OCI-LY1 (cell line): ENCODE measurements at regions not wholly inside any gene's neighbourhood (a gene's known extent, or its start where the extent isn't known, plus 50 kb on each side); places are given as distances from the start of the nearest gene placed in this dataset.

Source experiments
- H2AFZ ChIP-seq: fragments of 200-600 bp; sonication (generic), shearing (Covaris generic); 2 replicates; pipeline ENCODE4 v1.6.0; 2014; ENCODE audit warnings: antibody characterized with exemption, mild to moderate bottlenecking, low read length
- H3F3A ChIP-seq: fragments of 200-600 bp; sonication (generic), shearing (Covaris generic); 2 replicates; pipeline ENCODE4 v1.6.0; 2014; ENCODE audit warnings: mild to moderate bottlenecking, antibody characterized with exemption, low read length, moderate library complexity; ENCODE audit not compliant: insufficient read depth
- H3K27ac ChIP-seq: fragments of 200-600 bp; sonication (generic); 2 replicates; pipeline ENCODE4 v1.5.1; 2014; ENCODE audit warnings: low read length, mixed run types, mild to moderate bottlenecking, low read depth; ENCODE audit not compliant: poor library complexity, severe bottlenecking
- H3K27me3 ChIP-seq: fragments of 200-600 bp; sonication (generic); 2 replicates; pipeline ENCODE4 v1.6.0; 2014; ENCODE audit warnings: antibody characterized with exemption, mild to moderate bottlenecking, low read length, moderate library complexity; ENCODE audit not compliant: insufficient read depth
- H3K36me3 ChIP-seq: fragments of 200-600 bp; sonication (generic); 2 replicates; pipeline ENCODE4 v1.6.1; 2014; ENCODE audit warnings: mild to moderate bottlenecking, antibody characterized with exemption, low read length, moderate library complexity, mixed read lengths; ENCODE audit not compliant: insufficient read depth
- H3K4me1 ChIP-seq: fragments of 200-600 bp; sonication (generic); 2 replicates; pipeline ENCODE4 v1.5.1; 2014; ENCODE audit warnings: mild to moderate bottlenecking, low read length, moderate library complexity; ENCODE audit not compliant: insufficient read depth, severe bottlenecking
- H3K4me2 ChIP-seq: fragments of 200-600 bp; sonication (generic), shearing (Covaris generic); 2 replicates; pipeline ENCODE4 v1.6.1; 2014; ENCODE audit warnings: low read length
- H3K4me3 ChIP-seq: fragments of 200-600 bp; sonication (generic); 2 replicates; pipeline ENCODE4 v1.5.1; 2014; ENCODE audit warnings: low read length, low read depth, mild to moderate bottlenecking, mixed read lengths; ENCODE audit not compliant: poor library complexity, severe bottlenecking
- H3K79me2 ChIP-seq: fragments of 200-600 bp; shearing (Covaris generic); 2 replicates; pipeline ENCODE4 v1.6.1; 2016; ENCODE audit warnings: mixed run types, low read length, mixed read lengths; ENCODE audit not compliant: insufficient read depth
- H3K9ac ChIP-seq: fragments of 200-600 bp; sonication (generic), shearing (Covaris generic); 2 replicates; pipeline ENCODE4 v1.6.1; 2014; ENCODE audit warnings: mild to moderate bottlenecking, low read length, mixed read lengths
- H3K9me2 ChIP-seq: fragments of 200-600 bp; sonication (generic), shearing (Covaris generic); 2 replicates; pipeline ENCODE4 v1.6.1; 2014; ENCODE audit warnings: low read depth, mild to moderate bottlenecking, low read length, mixed read lengths
- H3K9me3 ChIP-seq: fragments of 200-600 bp; shearing (Covaris generic); 2 replicates; pipeline ENCODE4 v1.6.1; 2014; ENCODE audit warnings: low read length, mixed read lengths
- H4K20me1 ChIP-seq: fragments of 200-600 bp; sonication (generic), shearing (Covaris generic); 2 replicates; pipeline ENCODE4 v1.6.0; 2016; ENCODE audit warnings: mild to moderate bottlenecking, low read length; ENCODE audit not compliant: insufficient read depth
- CTCF ChIP-seq: fragments of 200-600 bp; sonication (generic), shearing (Covaris generic); IDR thresholded peaks from 2 replicates; pipeline ENCODE4 v1.5.1; 2017; ENCODE audit warnings: mild to moderate bottlenecking, antibody characterized with exemption, low read length, moderate library complexity, mixed read lengths
- EZH2 ChIP-seq: fragments of 200-600 bp; sonication (generic), shearing (Covaris generic); IDR thresholded peaks from 2 replicates; pipeline ENCODE4 v1.8.0; 2017; ENCODE audit warnings: borderline replicate concordance, mixed run types, mild to moderate bottlenecking, antibody characterized with exemption, low read length, moderate library complexity, mixed read lengths

GRCh38 chr4:28369499-28369898 lies 1508.9 kb downstream of the STIM2 start:
- H3F3A ChIP-seq = no peaks in the 10 kb centered on the region
- no peaks in the 10 kb centered on the region for H3K27me3 ChIP-seq
- H3K4me1 ChIP-seq = no peaks in the 10 kb centered on the region
- H3K4me2 ChIP-seq = no peak overlapping the region
- H3K79me2 ChIP-seq = no peaks in the 10 kb centered on the region
- H3K27ac ChIP-seq = no peak overlapping the region
- H3K4me3 ChIP-seq = no peak overlapping the region
- H3K9ac ChIP-seq = no peak overlapping the region
- TF ChIP-seq EZH2 (no peak), CTCF (no peak)
- H4K20me1 ChIP-seq = no peaks in the 10 kb centered on the region
- H3K9me2 ChIP-seq = no peaks in the 10 kb centered on the region
- H3K9me3 ChIP-seq = no peaks in the 10 kb centered on the region
- H2AFZ ChIP-seq = no peak overlapping the region
- no peaks in the 10 kb centered on the region for H3K36me3 ChIP-seq

GRCh38 chr4:28373191-28373590 lies 1512.5 kb downstream of the STIM2 start:
- Histone ChIP-seq H3K9me2 (no peaks in the 10 kb centered on the region), H3K36me3 (no peaks in the 10 kb centered on the region), H3K27me3 (no peaks in the 10 kb centered on the region), H2AFZ (no peak overlapping the region), H3K4me1 (no peaks in the 10 kb centered on the region), H3K79me2 (no peaks in the 10 kb centered on the region), H4K20me1 (no peaks in the 10 kb centered on the region), H3K4me3 (no peak overlapping the region), H3K9me3 (no peaks in the 10 kb centered on the region), H3K4me2 (no peak overlapping the region), H3F3A (no peaks in the 10 kb centered on the region), H3K27ac (no peak overlapping the region), H3K9ac (no peak overlapping the region)
- TF ChIP-seq CTCF (no peak), EZH2 (no peak)

DNA sequence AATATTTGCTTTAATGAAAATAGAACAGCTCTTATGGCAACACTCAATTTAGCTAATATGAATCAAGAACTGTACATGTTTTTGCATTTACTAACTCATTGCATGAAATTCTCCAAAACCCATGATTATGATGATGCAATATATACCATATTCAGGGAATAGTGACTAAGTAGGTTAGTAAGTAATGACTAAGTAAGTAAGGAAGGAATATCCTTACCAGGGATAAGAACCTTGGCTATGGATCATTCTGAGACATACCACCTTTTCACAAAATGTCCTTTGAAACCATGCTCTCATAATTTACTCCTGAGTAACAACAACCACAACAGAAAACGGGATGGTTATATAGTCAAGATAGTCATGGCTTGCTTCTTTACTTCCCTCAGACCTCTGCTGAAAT lies 1513.0 kb downstream of the STIM2 start:
- no peak overlapping the region for H2AFZ ChIP-seq
- H3K4me1 ChIP-seq = no peaks in the 10 kb centered on the region
- H3K4me2 ChIP-seq = no peak overlapping the region
- no peaks in the 10 kb centered on the region for H3K79me2 ChIP-seq
- TF ChIP-seq EZH2 (no peak), CTCF (no peak)
- no peaks in the 10 kb centered on the region for H4K20me1 ChIP-seq
- no peaks in the 10 kb centered on the region for H3K27me3 ChIP-seq
- H3K9me2 ChIP-seq = no peaks in the 10 kb centered on the region
- no peak overlapping the region for H3K9ac ChIP-seq
- no peak overlapping the region for H3K4me3 ChIP-seq
- H3K36me3 ChIP-seq = no peaks in the 10 kb centered on the region
- no peaks in the 10 kb centered on the region for H3F3A ChIP-seq
- H3K27ac ChIP-seq = no peak overlapping the region
- no peaks in the 10 kb centered on the region for H3K9me3 ChIP-seq
